ENCODE measurements at regions not wholly inside any gene's neighbourhood (a gene's known extent, or its start where the extent isn't known, plus 50 kb on each side); places are given as distances from the start of the nearest gene placed in this dataset.

GRCh38 chr6:169044381-169045230, 209.0 kb downstream of the THBS2 start:
- DNase-seq = no peak

GRCh38 chr6:169042061-169042460, 211.6 kb downstream of the THBS2 start:
- DNase-seq = no peak

DNA sequence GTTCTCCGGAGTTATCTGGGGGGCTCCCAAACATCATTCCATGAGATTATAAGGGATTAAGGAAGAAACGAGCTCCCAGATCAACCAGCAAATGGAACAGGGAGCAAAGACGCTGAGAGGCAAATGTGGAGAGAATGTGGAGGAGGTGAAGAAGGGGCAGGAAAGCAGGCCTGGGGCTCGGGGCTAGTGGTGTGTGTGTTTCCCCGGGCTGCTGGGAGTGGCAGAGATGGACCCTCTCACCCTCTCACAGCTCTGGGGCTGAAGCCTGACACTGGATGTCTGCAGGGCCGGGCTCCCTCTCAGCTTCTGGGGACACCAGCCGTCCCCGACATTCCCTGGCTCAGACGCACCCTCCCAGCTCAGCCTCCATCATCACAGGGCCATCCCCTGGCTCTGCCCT, 212.6 kb downstream of the THBS2 start:
- no peak for DNase-seq

DNA sequence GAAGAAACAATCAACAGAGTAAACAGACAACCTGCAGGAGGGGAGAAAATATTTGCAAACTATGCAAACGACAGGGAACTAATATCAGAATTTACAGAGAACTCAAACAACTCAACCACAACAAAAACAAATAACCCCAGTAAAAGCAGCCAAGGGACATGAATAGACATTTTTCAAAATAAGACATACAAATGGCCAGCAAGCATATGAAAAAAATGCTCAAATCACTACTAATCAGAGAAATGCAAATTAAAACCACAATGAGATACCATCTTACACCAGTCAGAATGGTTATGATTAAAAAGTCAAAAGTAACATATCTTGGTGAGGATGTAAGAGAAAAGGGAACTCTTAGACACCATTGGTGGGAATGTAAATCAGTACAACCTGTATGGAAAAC, 215.0 kb downstream of the THBS2 start:
- DNase-seq = no peak

- DNase-seq = no peak
Measured at GRCh38 chr6:169035385-169036240, 218.0 kb downstream of the THBS2 start.

DNA sequence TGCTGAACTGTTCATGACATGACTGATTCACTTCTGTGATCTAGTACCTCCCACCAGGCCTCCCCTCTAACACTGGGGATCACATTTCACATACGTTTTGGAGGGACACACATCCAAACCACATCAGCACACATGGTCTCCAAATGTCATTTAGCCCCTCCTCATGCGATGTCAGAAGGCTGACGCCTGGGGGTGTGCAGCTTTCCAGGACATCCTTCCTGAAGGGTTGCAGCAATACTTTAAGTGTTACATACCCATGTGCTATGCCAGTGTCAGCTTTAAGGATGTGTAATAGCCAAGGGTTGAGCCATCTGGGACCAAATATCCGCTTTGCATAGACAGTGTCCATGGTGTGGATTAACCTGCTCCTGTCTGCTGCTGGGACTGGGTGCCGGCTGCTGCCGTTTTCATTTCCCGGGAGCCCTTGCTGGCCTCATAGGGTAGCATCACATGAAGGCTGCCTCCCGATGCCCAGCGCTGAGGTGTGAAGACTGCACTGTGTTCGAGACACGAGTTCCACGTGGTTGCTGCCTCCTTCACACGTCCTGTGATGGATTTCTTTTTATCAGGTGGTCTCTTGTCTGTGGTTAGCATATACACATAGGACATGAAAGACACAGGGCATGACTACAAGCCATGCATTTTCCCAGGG, 219.0 kb downstream of the THBS2 start:
- DNase-seq = no peak

- no peak for DNase-seq
Measured at GRCh38 chr6:169029861-169030260, 223.8 kb downstream of the THBS2 start.

GRCh38 chr6:169028343-169028742, 225.3 kb downstream of the THBS2 start:
- DNase-seq = no peak

GRCh38 chr6:169026175-169026574, 227.5 kb downstream of the THBS2 start:
- no peak for DNase-seq

- no peak for DNase-seq
Measured at GRCh38 chr6:169024047-169024660, 229.5 kb downstream of the THBS2 start.

- DNase-seq = no peak
Measured at GRCh38 chr6:169023161-169023874, 230.3 kb downstream of the THBS2 start.

DNA sequence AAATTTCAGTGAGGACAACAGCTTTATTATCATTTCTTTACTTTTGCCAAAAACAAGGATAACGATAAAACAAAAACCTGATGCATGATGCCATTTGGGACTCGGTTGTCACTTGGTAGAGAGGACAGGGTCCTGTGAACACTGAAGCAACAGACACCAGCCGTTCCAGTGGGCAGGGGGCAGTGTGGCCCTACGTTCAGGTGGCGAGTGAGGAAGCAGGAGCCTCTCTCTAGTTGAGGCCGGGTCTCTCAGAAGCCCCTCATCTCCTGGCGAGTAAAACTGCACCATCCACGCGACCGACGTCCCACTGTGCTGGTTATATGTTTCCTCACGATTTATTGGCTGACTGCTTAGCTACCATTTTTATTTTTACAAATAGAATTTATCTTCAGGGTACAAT, 231.6 kb downstream of the THBS2 start:
- DNase-seq = no peak

DNA sequence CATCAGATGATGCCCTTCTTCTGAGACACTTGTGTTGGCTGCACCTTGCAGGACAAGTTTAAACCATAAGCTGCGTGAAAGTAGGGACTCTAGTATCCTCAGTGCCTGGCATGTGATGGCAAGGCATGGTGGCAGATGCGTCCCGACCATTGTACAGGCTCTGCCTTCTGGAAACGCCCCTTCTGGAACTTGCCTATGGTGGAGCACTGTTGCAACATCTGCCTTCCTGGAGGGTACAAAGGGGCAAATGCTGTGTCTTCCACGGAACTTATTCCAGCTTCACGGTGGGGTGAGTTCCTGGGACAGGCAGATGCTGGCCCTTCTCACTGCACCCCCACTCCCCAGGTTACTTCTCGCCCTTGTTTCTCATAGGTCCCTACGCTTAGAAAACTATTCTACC, 232.8 kb downstream of the THBS2 start:
- no peak for DNase-seq

DNA sequence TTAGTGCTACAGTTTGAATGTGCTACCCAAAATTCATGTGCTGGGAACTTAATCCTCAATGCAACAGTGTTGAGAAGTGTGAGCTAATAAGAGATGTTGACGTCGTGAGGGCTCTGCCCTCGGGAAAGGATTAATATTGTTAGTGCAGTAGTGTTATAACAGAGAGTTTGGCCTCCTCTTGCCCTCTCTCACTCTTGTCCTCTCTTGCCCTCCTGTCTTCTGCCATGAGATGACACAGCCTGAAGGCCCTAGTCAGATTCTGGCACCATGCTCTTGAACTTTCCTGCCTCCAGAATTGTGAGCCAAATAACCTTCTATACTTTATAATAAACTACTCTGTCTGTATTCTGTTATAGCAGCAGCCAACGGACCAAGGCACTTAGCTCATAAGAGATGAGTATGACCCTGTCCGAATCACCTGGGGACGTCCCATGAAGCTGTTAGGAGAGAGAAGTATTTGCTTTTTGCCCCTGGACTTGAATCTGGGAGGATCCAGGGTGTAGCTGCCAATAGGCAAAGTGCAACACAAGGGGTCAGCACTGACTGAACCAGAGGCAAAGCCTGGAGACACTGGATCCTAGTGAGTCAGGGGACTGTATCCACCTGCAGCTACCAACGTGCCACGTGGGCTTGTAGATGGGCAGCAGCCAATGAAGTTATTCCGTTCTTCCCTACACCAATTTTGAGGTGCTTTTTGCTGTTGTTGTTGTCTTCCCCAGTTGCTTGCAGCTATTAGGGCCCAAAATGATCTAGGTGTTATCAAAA, 233.7 kb downstream of the THBS2 start:
- DNase-seq = no peak

- no peak for DNase-seq
Measured at GRCh38 chr6:169019111-169019510, 234.5 kb downstream of the THBS2 start.

- no peak for DNase-seq
Measured at GRCh38 chr6:169016758-169017157, 236.9 kb downstream of the THBS2 start.

GRCh38 chr6:169014211-169015197, 239.1 kb downstream of the THBS2 start:
- no peak for DNase-seq

- no peak for DNase-seq
Measured at GRCh38 chr6:169009628-169010027, 244.0 kb downstream of the THBS2 start.

- no peak for DNase-seq
Measured at GRCh38 chr6:169008641-169009257, 244.9 kb downstream of the THBS2 start.

GRCh38 chr6:169005166-169005565, 248.5 kb downstream of the THBS2 start:
- DNase-seq = no peak
